CD4-positive, alpha-beta T cell (primary cell): ENCODE measurements at regions not wholly inside any gene's neighbourhood (a gene's known extent, or its start where the extent isn't known, plus 50 kb on each side); places are given as distances from the start of the nearest gene placed in this dataset.

ENCODE experiments used
- ATAC-seq: fragments of 200-7000 bp; cut with Tn5 transposase; one replicate; pipeline ENCODE4 v1.10.0; 2022; ENCODE audit warnings: mild to moderate bottlenecking; ENCODE audit not compliant: poor library complexity
- CTCF ChIA-PET: fragments of 350-600 bp; sonication (Branson Sonifier 250); formaldehyde crosslinking; loops from one replicate; lab custom pipeline; 2021; ENCODE audit warnings: antibody characterized with exemption, inconsistent platforms; lab: Charles Lee
- POLR2A ChIA-PET: fragments of 350-600 bp; sonication (Branson Sonifier 250); formaldehyde crosslinking; loops from one replicate; lab custom pipeline; 2021; ENCODE audit warnings: antibody characterized with exemption, inconsistent platforms; lab: Charles Lee
- DNase-seq, 14 experiments: peaks; one replicate each; pipeline ENCODE4 v3.0.0-alpha.2; 2013 to 2020; ENCODE audit warnings: mixed read lengths in 2 of 14
- H3K27ac ChIP-seq, 2 donors: one replicate each; pipeline versions ENCODE4 v1.5.1 to v1.7.0; 2013; ENCODE audit warnings: low read length in 2 of 2, low read depth in 1 of 2, mild to moderate bottlenecking in 1 of 2
- H3K27me3 ChIP-seq, 2 experiments: 1 replicate in 1 of 2; 2 replicates in 1 of 2; pipeline versions ENCODE4 v1.6.1 to v1.7.0; 2013; ENCODE audit warnings: low read length in 2 of 2, control low read depth in 1 of 2, mild to moderate bottlenecking in 1 of 2, moderate library complexity in 1 of 2; ENCODE audit not compliant: insufficient read depth in 2 of 2, control insufficient read depth in 1 of 2
- H3K36me3 ChIP-seq: one replicate; pipeline ENCODE4 v1.6.1; 2013; ENCODE audit warnings: low read length, control low read depth; ENCODE audit not compliant: insufficient read depth
- H3K4me1 ChIP-seq: one replicate; pipeline ENCODE4 v1.6.1; 2013; ENCODE audit warnings: low read length, control low read depth; ENCODE audit not compliant: insufficient read depth
- H3K4me3 ChIP-seq: one replicate; pipeline ENCODE4 v1.5.1; 2013; ENCODE audit warnings: mild to moderate bottlenecking, low read length, moderate library complexity
- H3K9me3 ChIP-seq, 2 experiments: 1 replicate in 1 of 2; 2 replicates in 1 of 2; pipeline versions ENCODE4 v1.6.1 to v1.7.0; 2013; ENCODE audit warnings: low read length in 2 of 2, mild to moderate bottlenecking in 2 of 2, control low read depth in 1 of 2, moderate library complexity in 1 of 2; ENCODE audit not compliant: control insufficient read depth in 1 of 2, insufficient read depth in 1 of 2
- H3K27ac Mint-ChIP-seq: one replicate; pipeline ENCODE4 v1.8.0; 2020; ENCODE audit warnings: mixed read lengths
- H3K27me3 Mint-ChIP-seq: one replicate; pipeline ENCODE4 v1.8.0; 2021; ENCODE audit warnings: mixed read lengths
- H3K36me3 Mint-ChIP-seq: one replicate; pipeline ENCODE4 v1.8.0; 2021; ENCODE audit warnings: low read depth, mixed read lengths
- H3K4me1 Mint-ChIP-seq: one replicate; pipeline ENCODE4 v1.8.0; 2021; ENCODE audit warnings: low read depth, mixed read lengths
- H3K4me3 Mint-ChIP-seq: one replicate; pipeline ENCODE4 v1.8.0; 2020; ENCODE audit warnings: mild to moderate bottlenecking, mixed read lengths
- H3K9me3 Mint-ChIP-seq: one replicate; pipeline ENCODE4 v1.8.0; 2020; ENCODE audit warnings: mixed read lengths
- CTCF ChIP-seq: fragments of 200-600 bp; IDR thresholded peaks from one replicate; pipeline ENCODE4 v1.8.0; 2022; ENCODE audit warnings: antibody characterized with exemption, mild to moderate bottlenecking
- intact Hi-C, 2 experiments: fragments of 100-400 bp; cut with DNase I in 1 of 2; cut with micrococcal nuclease in 1 of 2; formaldehyde crosslinking; loops; one replicate each; pipeline versions ENCODE4 v1.15.1 to v1.9.0; 2023 to 2025; cut with DNase I, micrococcal nuclease

- Mint-ChIP-seq H3K27ac (no peak overlapping the region), H3K9me3 (no peaks in the 10 kb centered on the region), H3K4me1 (peaks cover 16% of the 10 kb centered on the region), H3K27me3 (peaks cover 13% of the 10 kb centered on the region), H3K36me3 (no peaks in the 10 kb centered on the region), H3K4me3 (no peak overlapping the region)
- H3K9me3 ChIP-seq: no peaks in the 10 kb centered on the region
- ATAC-seq: no peak
- intact Hi-C loops: no loop called here
- no peak overlapping the region for H3K27ac ChIP-seq
- H3K4me1 ChIP-seq: peaks cover 7% of the 10 kb centered on the region
- H3K36me3 ChIP-seq: no peaks in the 10 kb centered on the region
- H3K27me3 ChIP-seq: peaks cover 9 to 10% of the 10 kb centered on the region in 2 experiments
- TF ChIP-seq CTCF: no peak
- ChIA-PET CTCF (interaction anchor here (0.7 kb wide), 1 partner anchor 269 kb away, joined by 3 read pairs; the partner anchor contains the start of gene ELMOD2), POLR2A (no interaction called here)
- DNase-seq: no peak
- H3K4me3 ChIP-seq: no peak overlapping the region
Observed at GRCh38 chr4:140255467-140255866, 101.5 kb upstream of the MAML3 start.

DNA sequence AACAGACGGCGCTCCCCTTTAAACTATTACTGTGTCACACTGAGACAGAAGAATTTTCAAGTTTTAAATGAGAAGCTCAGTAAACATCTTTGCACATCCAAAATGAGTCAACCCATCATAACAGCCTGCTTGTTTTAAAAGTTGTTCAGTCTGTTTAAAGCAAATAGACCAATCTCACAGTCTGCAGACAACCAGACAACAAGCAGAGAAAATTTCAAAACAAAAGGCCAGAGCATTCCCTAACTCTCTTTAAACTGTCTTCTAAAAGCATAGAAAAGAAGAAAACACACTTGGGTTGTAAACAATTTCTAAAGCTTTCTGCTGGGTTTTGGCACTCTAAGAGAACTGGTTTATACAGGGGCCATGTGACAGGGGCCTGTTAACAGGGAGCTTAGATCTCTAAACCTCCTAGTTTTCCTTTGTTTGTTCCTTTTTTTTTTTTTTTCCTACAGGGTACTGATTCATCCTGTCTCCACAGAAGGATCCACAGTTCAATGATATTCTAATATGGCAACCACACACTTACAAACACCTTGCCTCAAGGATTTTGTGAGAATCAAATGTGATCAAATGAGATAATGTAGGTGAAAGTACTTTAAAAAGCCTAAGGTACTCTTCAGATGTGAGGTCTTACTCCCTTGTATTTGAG, 100.8 kb upstream of the MAML3 start:
- H3K27me3 Mint-ChIP-seq: peaks cover 13% of the 10 kb centered on the region
- no peaks in the 10 kb centered on the region for H3K9me3 Mint-ChIP-seq
- Histone ChIP-seq H3K4me3 (no peak overlapping the region), H3K27ac (no peak overlapping the region), H3K27me3 (peaks cover 9 to 10% of the 10 kb centered on the region in 2 experiments), H3K36me3 (no peaks in the 10 kb centered on the region), H3K4me1 (peaks cover 7% of the 10 kb centered on the region), H3K9me3 (no peaks in the 10 kb centered on the region)
- H3K4me3 Mint-ChIP-seq: peak overlapping the region; percentile 58
- no peak for DNase-seq
- TF ChIP-seq CTCF: no peak
- no peaks in the 10 kb centered on the region for H3K36me3 Mint-ChIP-seq
- H3K4me1 Mint-ChIP-seq: peaks cover 16% of the 10 kb centered on the region
- H3K27ac Mint-ChIP-seq: no peak overlapping the region
- ChIA-PET POLR2A (no interaction called here), CTCF (interaction anchor here (0.7 to 2.2 kb wide), 2 partner anchors 157 to 269 kb away, joined by 3 to 6 read pairs; partner anchors contain the start of gene ELMOD2)
- ATAC-seq: no peak
- intact Hi-C loops: loop anchor here (5.0 kb wide), 4 partner anchors 517 to 1222 kb away; no protein-coding TSS in a partner anchor

GRCh38 chr4:140253556-140254027, 99.6 kb upstream of the MAML3 start:
- ChIA-PET POLR2A (interaction anchor here (0.7 to 2.1 kb wide), 4 partner anchors 93 to 242 kb away, joined by 4 to 9 read pairs (median 6); partner anchors contain the start of gene MAML3), CTCF (interaction anchor here (0.6 to 2.9 kb wide), 20 partner anchors 10 to 597 kb away, joined by 3 to 35 read pairs (median 4); partner anchors contain the start of gene MAML3)
- Histone ChIP-seq H3K9me3 (no peaks in the 10 kb centered on the region), H3K27ac (no peak overlapping the region), H3K4me1 (peaks cover 7% of the 10 kb centered on the region), H3K27me3 (peaks cover 9 to 10% of the 10 kb centered on the region in 2 experiments), H3K36me3 (no peaks in the 10 kb centered on the region), H3K4me3 (no peak overlapping the region)
- DNase-seq (no peak), ATAC-seq (no peak)
- no peak for TF ChIP-seq CTCF
- H3K27me3 Mint-ChIP-seq: peaks cover 13% of the 10 kb centered on the region
- H3K36me3 Mint-ChIP-seq: no peaks in the 10 kb centered on the region
- intact Hi-C loops: loop anchor here (1.0 to 5.0 kb wide), 7 partner anchors 99 to 1221 kb away; partner anchors contain the start of gene MAML3 (in 1 of the 2)
- peak overlapping the region; percentile 87 for H3K4me3 Mint-ChIP-seq
- H3K9me3 Mint-ChIP-seq: no peaks in the 10 kb centered on the region
- peaks cover 16% of the 10 kb centered on the region for H3K4me1 Mint-ChIP-seq
- no peak overlapping the region for H3K27ac Mint-ChIP-seq
